CD1c-positive myeloid dendritic cell (primary cell): ENCODE measurements at regions not wholly inside any gene's neighbourhood (a gene's known extent, or its start where the extent isn't known, plus 50 kb on each side); places are given as distances from the start of the nearest gene placed in this dataset.
"Not testable (repeated sequence)": the region's sequence is repeated elsewhere in the genome, so short reads cannot be mapped to it uniquely, and the experiment has no call there.

Experiments
- DNase-seq: peaks from one replicate; pipeline ENCODE4 v3.0.0-alpha.2; 2016; ENCODE audit errors: extremely low spot score

DNA sequence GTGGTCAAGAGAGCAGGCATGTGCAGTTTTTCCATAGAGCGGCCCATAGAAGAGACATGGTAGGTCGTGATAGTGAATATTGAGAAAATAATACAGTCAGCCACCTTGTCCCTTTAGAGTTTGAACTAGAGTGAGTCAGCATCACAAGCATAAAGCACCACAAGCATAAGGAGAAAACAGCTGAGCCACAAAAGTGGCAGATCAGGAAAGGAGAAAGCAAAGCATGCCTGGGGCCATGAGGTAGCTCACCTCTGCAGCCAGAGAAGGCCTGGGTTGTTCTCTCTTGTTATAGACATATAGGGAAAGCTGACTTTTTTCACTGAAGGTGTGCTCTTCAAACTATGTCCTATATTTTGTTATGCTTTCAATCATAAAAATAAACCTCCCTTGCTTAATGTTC, 879.0 kb downstream of the DSC3 start:
- no peak for DNase-seq

DNA sequence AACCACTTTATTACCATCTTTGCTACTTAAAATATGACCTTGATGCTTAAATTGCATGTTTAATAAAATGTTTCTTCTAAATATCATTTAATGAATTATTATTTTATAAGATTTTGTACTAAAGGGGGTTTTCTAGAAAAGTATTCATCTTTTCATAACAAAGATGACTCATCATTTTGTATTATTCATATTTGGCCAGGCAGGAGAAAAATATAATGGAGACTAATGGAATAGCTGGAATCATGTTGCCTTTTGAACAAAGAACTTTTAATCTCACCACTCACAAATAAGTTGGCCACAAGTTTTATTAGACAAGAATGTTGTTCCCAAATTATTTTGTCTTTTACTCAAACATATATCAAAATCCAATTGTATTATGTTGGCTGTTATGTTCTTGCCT, 882.4 kb downstream of the DSC3 start:
- DNase-seq = no peak

DNA sequence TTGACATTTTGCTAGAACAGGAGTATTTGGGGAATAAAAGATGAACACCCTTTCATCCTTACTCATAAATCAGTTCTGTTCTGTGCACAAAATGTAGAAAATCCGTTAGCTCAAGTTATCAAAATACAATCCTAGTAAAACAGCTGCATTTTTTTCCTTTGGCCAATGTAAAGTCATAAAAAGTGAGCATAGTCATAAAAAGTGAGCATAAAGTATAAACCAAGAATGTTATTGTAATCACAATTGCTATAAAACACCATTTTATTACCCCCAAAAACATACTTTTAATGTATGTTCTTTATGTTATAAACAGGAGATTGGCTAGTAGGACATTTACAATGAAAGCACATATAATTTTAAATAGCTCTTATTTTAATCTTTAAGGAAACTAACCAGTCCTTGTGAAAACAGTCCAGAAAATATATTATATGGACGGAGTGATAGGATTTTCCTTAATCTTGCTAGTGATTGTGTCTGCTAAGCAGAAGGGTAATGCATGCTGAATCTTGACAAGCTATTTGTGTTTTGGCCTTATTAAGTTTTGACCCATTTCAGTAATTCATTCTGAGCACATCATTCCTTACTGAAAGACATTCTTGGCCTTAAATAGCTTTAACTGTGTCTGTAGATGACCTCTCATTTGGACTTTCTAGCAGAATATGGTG, 891.8 kb downstream of the DSC3 start:
- no peak for DNase-seq

DNA sequence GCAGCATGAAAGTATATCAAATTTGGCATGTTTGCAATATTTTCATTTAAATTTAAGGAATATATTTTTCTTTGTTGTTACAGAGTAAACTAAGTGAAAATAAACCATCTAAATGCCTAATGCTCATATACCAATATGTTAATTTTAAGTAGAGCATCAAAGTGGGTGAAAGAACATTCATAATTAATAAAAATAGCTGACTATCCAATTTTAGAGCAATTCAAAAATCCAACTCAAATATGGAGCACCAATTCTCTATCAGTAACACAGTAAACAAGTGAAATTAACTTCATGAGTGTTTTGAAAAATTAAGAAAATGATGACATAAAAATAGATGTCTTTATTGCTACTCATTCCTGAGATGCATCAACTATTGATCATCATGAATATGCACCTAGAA, 893.0 kb downstream of the DSC3 start:
- no peak for DNase-seq

DNA sequence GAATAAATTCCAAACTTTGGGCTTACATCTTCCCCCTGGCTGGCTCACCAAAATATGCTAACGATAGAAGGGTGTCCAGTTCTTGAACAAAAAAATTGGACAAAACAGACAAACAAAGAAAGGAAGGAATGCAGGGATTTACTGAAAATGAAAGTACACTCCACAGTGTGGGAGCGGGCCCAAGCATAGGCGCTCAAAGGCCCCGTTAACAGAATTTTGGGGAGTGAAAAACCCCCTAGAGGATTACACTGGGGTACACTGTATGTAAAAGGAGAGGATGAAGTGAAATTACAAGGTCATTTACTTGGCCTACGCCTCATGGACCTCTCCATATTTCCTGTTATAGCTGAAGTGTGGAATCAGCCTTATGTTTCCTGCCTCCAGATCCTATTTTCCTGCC, 899.7 kb downstream of the DSC3 start:
- no peak for DNase-seq

DNA sequence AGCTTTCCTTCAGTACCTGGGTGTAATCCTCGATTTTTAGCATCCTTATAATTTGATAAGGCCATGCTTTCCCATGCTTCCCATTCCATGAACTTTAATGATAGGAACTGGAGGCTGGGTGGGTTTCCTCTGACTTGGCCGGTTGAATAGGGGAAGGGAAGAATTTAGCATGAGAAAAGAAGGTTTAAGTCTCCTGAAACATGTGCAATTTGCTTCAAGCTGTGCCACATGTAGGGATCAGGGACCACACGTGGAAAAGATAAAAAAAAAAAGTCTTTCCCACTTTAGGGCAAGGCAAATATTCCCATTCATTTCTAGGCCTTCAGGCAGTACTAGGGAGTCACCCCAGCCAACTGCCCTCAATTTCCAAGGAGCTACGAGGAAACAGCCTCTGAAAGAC, 900.3 kb downstream of the DSC3 start:
- DNase-seq = no peak

DNA sequence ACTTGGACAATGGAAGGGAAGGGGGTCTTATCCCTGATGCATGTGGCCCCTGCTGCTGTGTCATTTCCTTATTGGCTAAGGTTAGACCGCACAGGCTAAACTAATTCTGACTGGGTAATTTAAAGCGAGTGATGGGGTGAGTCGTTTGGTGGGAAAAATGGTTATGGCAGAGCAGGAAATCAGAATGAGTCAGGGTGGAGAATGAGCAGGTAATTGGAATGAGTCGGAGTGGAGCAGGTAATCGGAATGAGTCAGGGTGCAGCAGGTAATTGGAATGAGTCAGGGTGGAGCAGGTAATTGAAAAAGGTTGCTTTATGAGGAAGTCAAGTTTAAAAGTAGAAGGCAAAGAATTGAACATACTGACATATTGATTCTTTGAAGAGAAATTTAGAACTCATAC, 901.0 kb downstream of the DSC3 start:
- DNase-seq = not testable (repeated sequence)

DNA sequence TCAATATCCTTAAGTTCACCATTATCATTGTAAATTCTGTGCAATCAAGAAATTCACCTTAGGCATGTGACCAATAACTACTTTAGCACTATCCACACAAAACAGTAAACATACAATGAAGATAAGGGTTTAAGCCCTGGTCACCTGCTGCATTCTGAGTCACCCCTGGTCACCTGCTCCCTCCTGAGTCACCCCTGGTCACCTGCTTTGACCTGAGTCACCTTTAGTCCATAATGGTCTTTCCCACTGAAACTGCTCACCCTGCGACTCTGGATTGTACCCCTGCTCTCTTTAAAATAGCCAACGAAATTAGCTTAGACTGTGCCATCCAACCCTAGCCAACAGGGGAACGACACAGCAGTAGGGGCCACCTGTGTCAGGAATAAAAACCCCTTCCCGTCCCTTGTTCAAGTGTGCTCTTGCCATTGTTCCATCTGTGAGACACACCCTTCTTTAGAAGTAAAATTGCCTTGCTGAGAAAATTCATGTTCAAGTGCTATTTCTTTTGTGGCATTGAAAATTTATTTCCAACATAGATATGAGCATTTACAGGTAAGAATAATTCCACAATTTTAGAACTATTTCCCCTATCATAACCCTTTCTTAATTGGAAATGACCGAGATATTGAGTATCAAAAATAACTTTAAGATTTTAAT, 902.8 kb downstream of the DSC3 start:
- DNase-seq = no peak

DNA sequence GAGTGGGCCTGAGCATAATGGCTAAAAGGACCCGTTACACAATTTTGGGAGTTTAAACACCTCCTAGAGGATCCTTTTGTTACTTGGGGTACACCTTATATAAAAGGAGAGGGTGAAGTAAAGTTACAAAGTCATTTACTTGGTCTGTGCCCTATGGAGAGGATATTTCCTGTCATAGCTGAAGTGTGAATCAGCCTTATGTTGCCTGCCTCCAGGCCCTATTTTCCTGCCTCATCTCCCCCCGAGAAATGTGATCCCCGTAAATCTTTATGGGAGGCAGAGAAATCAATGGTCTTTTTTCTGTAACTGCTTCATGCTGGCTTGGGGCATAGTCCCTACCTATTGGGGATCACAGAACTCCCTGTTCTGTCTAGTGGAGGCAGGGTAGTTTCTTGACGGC, 906.6 kb downstream of the DSC3 start:
- no peak for DNase-seq

DNA sequence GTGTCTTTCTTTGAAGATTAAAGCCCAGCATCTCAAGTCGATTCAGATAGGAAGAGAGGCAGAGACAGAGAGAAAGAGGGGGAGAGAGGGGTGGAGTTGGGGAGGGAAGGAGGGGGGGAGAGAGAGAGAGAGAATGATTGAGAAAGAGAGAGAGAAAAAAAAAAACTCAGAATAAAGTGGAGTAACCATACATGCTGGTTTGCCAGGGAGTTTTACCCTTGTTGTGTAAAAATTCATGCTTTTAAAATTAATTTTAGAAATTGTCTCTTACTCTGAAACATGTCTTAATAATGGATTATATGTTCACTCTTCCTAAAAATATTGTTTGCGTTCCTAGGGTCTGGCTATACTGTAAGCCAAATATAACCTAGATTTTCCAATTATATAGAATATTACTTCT, 908.5 kb downstream of the DSC3 start:
- DNase-seq = no peak

DNA sequence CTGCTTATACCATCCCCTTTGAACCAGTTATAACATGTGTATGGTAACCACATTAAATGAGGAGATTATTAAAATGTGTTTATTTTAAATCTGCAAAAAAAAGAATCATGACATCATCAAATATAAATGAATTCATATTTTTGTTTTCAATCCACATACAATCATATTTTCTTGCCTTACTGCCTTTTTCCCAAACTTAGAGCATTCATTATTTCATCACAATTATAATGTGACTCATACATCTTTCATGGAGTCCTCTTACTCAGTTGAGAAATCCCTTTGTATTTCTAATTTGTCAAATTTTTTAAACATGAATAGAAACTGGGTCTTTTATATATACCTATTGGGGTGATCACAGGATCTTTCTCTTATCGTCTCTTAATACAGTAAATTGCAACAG, 909.6 kb downstream of the DSC3 start:
- DNase-seq = no peak

DNA sequence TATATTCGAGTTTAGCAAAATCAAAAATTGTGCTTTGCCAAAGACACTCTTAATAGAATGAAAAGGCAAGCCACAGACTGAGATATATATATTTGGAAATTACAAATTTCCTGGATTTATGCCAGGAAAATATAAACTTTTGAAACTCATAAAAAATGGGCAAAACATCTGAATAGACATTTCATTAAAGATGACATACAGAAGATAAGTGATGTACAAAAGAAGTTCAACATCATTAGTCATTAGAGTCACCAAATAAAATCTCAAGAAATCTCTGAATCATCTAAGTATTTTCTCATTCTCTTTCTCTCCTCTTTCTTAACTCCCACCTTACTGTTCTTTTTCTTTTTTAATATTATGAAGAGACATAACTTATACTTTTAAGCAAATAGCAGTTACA, 921.1 kb downstream of the DSC3 start:
- no peak for DNase-seq

DNA sequence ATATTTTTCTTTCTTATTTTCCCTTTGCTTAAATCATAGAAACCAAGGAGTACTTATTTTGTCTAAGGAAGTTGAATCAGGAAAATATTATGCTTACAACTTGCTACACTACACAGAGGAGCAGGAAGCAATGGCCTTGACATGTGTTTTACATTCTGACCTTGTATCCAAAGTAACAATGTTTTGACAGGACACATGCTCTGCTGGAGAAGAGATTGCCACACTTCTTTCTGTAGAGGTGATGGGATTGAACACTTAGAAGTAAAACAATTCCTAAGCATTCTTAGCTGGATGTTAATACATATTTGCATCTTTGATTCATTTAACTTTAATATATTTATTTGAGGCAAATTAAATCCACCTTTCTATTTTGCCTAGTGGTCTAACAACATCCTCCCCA, 929.1 kb downstream of the DSC3 start:
- no peak for DNase-seq

DNA sequence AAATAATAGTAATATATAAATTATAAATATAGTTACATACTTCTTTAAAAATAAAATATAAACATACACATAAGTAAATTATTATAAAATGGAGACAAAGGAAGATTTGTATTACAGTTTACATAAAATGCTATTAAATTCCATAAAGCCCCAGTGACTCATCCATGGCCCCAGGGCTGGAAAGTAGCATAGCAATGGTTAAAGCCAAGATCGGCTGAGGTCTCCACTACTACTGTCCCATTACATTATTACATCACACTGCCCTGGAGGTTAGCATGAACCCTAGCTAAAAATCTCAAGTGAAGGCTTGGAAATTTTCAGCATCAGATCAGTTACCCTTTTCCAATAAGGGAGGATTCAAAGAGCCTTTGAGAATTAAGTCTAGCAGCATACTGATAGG, 936.2 kb downstream of the DSC3 start:
- DNase-seq = no peak

DNA sequence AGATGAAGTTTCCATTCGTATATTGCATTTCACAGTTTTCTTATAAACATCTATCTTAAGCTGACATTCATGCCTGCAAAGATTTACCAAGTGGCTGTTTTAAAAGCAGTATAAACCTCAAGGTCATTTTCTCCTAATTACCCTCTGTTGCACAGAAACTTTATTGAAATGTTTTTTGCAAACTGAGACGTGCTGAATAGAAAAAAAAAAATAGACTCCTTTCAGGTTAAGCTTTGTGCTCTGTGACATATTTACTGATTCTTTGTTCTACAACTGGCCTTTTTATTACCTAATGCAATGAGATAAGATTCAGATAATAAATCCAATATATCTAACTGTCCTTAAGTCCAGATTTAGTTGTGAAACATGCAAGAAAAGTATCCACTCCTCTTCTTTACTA, 938.7 kb downstream of the DSC3 start:
- no peak for DNase-seq

DNA sequence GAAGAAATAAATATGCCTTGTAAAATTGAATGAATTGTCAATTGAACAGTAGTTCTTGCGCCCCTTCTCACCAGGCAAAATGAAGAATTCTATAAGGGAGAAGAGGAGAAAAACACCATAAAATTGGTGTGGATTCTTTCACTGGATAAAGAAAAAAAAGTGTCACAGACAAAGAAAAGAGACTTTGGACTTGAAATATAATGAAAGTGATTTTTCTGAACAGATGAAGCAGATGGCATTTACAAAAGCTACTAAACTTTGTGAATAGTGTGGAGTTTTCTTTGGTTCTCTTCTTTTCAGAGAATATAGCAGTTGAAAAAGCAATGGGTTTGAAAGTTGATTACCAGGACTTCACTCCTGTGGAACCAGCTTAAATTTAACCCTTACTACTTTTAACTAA, 945.7 kb downstream of the DSC3 start:
- DNase-seq = no peak

DNA sequence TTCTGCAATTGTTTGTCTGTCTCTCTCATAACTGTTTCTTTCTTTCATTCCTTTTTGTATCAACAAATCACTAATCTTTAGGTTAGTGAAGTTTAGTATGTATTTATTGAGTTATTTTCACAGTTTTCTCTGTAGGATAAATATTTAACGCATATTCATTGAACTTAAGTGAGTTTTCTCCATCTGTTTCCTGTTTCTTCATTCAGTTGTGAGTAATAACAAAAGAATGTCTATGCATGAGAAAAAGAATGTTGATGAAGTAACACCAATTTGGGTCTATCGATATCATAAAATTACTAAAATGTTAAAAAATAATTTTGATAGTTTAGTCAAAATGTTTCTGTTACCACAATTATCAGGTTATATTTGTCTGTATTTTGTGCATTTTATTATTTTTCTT, 948.0 kb downstream of the DSC3 start:
- no peak for DNase-seq

DNA sequence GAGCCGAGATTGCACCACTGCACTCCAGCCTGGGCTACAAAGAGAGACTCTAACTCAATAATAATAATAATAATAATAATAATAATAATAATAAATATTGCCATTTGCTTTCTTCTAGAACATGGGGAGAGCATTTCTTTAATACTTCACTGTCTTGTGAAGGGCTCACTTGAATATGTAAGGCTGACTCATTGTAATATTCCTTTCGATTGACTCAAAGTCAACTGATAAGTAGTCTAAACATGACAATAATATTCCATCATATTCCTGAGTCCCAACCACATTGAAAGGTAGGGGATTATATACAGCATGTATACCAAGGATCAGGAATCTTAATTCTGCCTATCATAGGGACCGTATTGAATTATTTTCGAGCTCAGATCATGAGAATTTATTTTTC, 949.2 kb downstream of the DSC3 start:
- DNase-seq = no peak

DNA sequence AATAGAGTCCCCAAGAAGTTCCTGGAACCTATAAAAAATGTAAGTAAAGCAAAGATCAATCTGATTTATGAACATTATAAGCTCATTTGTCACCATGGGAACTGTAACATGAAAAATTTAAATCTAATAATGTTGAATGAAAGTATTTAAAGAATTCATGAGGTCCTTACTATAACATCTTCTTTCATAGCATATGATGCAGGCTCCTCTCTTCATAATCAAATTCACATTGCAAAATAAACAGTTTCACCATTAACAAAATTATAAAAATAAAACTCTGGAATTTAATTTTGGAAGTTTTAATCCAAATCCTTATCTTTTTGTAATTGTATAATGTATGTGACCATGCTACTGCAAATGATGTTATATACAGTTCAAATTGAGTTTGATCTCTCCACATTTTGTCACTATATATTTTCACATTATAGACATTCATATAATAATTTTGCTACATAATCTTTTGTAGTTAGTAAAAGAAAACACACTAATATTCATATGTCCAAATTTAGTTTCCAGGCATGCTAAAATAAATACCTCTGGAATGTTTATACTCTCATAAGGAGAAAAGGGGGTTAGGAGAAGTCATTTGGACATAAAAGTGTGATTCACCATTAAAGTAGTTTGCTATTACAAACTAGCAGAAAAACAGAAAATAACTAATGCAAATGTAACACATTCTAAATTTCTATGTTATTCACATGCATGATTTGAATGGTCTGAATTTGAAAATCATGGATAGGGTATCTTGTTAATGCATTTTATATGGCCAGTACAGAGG, 954.1 kb downstream of the DSC3 start:
- DNase-seq = no peak

DNA sequence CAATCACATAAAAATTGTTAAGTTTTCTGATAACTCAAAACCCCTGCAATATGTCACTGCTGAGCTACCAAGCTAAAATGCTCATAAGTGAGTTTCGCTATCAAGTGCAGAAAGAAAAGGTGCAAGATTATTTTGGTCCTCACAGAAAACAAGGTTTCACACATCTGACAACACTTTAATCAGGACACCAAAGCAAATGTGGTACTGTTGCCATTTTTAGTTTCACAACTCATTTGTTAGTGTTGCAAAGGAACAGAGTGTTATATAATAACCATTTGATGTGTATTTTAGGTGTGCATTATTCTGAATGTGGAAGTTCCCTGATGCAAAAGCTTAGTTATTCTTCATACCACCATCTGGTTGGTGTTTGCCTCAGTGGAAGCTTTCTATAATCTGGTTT, 956.2 kb downstream of the DSC3 start:
- DNase-seq = no peak

DNA sequence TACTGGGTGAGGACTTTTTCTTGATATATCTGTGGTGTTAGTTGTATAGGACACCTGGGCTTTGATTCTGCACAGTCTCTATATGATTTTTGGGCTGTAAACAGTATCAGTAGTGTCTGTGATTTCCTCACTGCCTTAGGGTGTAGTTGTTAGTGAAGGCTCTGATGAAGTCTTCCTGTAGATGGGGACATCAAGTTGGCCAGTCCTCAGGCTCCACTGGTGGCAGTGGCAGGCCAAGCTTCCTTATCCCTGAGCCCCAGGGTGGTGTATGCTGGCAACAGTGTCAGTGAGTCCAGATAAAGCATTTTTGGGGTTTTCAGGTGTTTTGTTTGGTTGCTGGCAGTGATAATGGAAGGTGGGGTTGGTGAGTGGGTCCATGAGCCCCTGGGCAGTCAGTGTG, 961.4 kb downstream of the DSC3 start:
- no peak for DNase-seq

DNA sequence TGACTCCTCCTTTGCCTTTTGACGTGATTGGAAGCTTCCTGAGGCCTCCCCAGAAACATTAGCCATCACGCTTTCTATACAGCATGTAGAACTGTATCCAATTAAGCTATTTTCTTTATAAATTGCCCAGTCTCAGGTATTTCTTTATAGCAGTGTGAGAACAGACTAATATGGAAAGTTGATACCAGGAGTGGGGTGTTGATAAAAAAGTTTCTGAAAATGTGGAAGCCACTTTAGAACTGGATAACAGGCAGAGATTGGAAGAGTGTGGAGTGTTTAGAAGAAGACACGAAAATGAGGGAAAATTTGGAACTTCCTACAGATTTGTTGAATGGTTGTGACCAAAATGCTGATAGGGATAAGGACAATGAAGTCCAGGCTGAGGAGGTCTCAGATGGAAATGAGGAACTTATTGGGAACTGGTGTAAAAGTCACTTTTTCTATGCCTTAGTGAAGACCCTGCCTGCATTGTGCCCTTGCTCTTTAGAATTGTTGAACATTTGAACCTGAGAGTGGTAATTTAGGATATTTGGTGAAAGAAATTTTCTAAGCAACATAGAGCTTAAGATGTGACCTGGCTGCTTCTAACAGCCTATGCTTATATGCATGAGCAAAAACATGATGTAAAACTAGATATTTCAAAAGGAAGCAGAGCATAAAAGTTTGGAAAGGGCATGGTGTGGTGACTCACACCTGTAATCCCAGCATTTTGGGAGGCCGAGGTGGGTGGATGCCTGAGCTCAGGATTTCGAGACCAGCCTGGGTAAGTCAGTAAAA, 969.7 kb downstream of the DSC3 start:
- DNase-seq = no peak

DNA sequence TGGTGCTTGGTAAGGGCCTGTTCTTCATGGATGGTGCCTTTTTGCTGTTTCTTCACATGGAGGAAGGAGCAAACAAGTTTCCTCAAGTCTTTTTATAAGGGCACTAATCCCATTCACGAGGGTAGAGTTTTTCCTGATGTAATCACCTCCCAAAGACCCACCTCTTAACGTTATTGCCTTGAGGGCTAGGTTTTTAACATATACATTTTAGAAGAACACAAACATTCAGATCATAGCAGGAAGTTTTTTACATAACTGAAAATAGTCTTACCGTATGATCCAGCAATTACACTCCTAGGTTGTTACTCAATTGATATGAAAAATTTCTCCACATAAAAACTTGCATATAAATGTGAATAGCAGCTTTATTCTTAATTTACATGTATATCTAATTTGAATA, 976.3 kb downstream of the DSC3 start:
- no peak for DNase-seq
